ENCODE measurements at regions not wholly inside any gene's neighbourhood (a gene's known extent, or its start where the extent isn't known, plus 50 kb on each side); places are given as distances from the start of the nearest gene placed in this dataset.

DNA sequence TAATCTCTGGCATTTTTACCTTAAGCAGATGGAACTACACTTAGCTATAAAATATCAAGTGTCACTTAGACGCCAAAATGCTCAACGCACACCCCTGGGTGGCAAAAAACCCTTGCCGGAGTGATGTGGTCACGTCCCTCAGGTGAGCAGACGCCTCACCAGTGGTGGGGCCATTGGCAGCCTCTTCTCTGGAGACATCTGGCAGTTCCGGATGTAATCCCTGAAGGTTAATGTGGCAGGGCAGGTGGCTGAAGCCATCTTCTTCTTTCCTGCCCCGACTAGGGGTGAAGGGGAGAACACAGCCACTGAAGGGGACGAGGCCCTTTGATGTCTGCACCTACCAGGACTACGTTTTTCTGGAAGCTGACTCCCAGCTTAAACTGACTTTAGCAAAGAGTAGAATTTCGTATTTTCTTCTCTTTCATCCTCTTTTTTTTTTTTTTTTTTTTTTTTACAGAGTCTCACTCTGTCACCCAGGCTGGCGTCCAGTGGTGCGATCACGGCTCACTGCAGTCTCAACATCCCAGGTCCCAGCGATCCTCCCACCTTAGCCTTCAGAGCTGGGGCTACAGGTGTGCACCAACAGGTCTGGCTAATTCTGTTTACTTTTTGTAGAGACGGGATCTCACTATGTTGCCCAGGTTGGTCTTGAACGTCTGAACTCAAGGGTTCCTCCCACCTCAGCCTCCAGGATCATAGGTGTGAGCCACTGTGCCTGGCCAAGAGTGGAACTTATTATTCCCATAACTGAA lies 152.1 kb downstream of the TTLL2 start:
- intact Hi-C loops (cut with micrococcal nuclease) = no loop called here
- no peak for ATAC-seq
- Histone ChIP-seq H3K27me3 (ENCODE audit: insufficient read depth, low read length) (no peaks in the 10 kb centered on the region), H2AFZ (ENCODE audit: low read depth, low read length, poor library complexity, severe bottlenecking) (no peak overlapping the region), H3K79me2 (ENCODE audit: insufficient read depth, low read length) (no peaks in the 10 kb centered on the region), H4K20me1 (ENCODE audit: insufficient read depth) (no peaks in the 10 kb centered on the region), H3K9ac (ENCODE audit: low read length) (no peak overlapping the region), H3K4me3 (replicated peaks in 1 of 2; ENCODE audit: low read depth in 1 of 2, low read length in 2 of 2) (no peak overlapping the region), H3K4me2 (ENCODE audit: low read length) (no peak overlapping the region), H3K4me1 (ENCODE audit: control insufficient read depth in 1 of 2, insufficient read depth in 2 of 2, low read length in 2 of 2) (no peaks in the 10 kb centered on the region; a peak in 1 of 4 replicates), H3K9me2 (ENCODE audit: insufficient read depth) (no peaks in the 10 kb centered on the region; the same call in 1 of the 2 replicates), H3K9me3 (ENCODE audit: control insufficient read depth in 1 of 2, insufficient read depth in 1 of 2, low read depth in 1 of 2, low read length in 2 of 2) (no peaks in the 10 kb centered on the region), H3K27ac (ENCODE audit: low read depth, low read length) (no peak overlapping the region), H3K36me3 (ENCODE audit: control insufficient read depth in 1 of 2, insufficient read depth in 2 of 2, low read length in 2 of 2) (no peaks in the 10 kb centered on the region)
- TF ChIP-seq POLR2A (IDR thresholded peaks at IDR 0.05; ENCODE audit: borderline replicate concordance, extremely low read depth, insufficient read depth, insufficient read length) (no peak), RAD21 (IDR thresholded peaks at IDR 0.05; ENCODE audit: low read depth) (no peak), POLR2AphosphoS5 (IDR thresholded peaks at IDR 0.05; ENCODE audit: low read depth, low read length) (no peak), SRF (IDR thresholded peaks at IDR 0.05; ENCODE audit: low read depth) (no peak), CEBPB (IDR thresholded peaks at IDR 0.05; ENCODE audit: low read depth) (no peak), TCF7L2 (IDR thresholded peaks at IDR 0.05; ENCODE audit: borderline replicate concordance, extremely low read depth, insufficient read depth, insufficient read length) (no peak), EZH2 (IDR thresholded peaks at IDR 0.05) (no peak)
- TF ChIP-seq, protein P1, sequence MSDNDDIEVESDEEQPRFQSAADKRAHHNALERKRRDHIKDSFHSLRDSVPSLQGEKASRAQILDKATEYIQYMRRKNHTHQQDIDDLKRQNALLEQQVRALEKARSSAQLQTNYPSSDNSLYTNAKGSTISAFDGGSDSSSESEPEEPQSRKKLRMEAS (IDR thresholded peaks at IDR 0.05) = no peak
- TF ChIP-seq, protein P2, sequence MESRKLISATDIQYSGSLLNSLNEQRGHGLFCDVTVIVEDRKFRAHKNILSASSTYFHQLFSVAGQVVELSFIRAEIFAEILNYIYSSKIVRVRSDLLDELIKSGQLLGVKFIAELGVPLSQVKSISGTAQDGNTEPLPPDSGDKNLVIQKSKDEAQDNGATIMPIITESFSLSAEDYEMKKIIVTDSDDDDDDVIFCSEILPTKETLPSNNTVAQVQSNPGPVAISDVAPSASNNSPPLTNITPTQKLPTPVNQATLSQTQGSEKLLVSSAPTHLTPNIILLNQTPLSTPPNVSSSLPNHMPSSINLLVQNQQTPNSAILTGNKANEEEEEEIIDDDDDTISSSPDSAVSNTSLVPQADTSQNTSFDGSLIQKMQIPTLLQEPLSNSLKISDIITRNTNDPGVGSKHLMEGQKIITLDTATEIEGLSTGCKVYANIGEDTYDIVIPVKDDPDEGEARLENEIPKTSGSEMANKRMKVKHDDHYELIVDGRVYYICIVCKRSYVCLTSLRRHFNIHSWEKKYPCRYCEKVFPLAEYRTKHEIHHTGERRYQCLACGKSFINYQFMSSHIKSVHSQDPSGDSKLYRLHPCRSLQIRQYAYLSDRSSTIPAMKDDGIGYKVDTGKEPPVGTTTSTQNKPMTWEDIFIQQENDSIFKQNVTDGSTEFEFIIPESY (IDR thresholded peaks at IDR 0.05; ENCODE audit: extremely low read depth, insufficient replicate concordance, low read length) = no peak
- POLR2A ChIA-PET = no interaction called here
- CTCF ChIA-PET = no interaction called here
- DNase-seq (ENCODE audit: low read depth, low spot score) = no peak
- no TSS peak for BruUV-seq (replicated peaks)
- RAD21 ChIA-PET (ENCODE audit: low non-redundant PET in 1 of 2, low total read pairs in 2 of 2, uncharacterized antibody in 2 of 2, unreplicated experiment in 2 of 2) = no interaction called here

Measured in HCT116 (cell line).